IgD-negative memory B cell (primary cell): ENCODE measurements at regions not wholly inside any gene's neighbourhood (a gene's known extent, or its start where the extent isn't known, plus 50 kb on each side); places are given as distances from the start of the nearest gene placed in this dataset.
"Not testable (repeated sequence)": the region's sequence is repeated elsewhere in the genome, so short reads cannot be mapped to it uniquely, and the experiment has no call there.

Experiments used
- H3K27ac Mint-ChIP-seq, 3 donors: one replicate each; pipeline ENCODE4 v1.8.0; 2020 to 2022; ENCODE audit warnings: mild to moderate bottlenecking in 3 of 3, mixed read lengths in 3 of 3, moderate library complexity in 1 of 3
- H3K27me3 Mint-ChIP-seq: one replicate; pipeline ENCODE4 v1.8.0; 2021; ENCODE audit warnings: mixed read lengths
- H3K36me3 Mint-ChIP-seq: one replicate; pipeline ENCODE4 v1.8.0; 2020; ENCODE audit warnings: mild to moderate bottlenecking, mixed read lengths
- H3K4me1 Mint-ChIP-seq, 3 donors: one replicate each; pipeline ENCODE4 v1.8.0; 2020 to 2022; ENCODE audit warnings: mixed read lengths in 3 of 3, mild to moderate bottlenecking in 1 of 3
- H3K4me3 Mint-ChIP-seq, 4 donors: one replicate each; pipeline ENCODE4 v1.8.0; 2020 to 2022; ENCODE audit warnings: mild to moderate bottlenecking in 4 of 4, mixed read lengths in 4 of 4, moderate library complexity in 3 of 4
- H3K9me3 Mint-ChIP-seq, 3 donors: one replicate each; pipeline ENCODE4 v1.8.0; 2020 to 2021; ENCODE audit warnings: mixed read lengths in 3 of 3, mild to moderate bottlenecking in 1 of 3

DNA sequence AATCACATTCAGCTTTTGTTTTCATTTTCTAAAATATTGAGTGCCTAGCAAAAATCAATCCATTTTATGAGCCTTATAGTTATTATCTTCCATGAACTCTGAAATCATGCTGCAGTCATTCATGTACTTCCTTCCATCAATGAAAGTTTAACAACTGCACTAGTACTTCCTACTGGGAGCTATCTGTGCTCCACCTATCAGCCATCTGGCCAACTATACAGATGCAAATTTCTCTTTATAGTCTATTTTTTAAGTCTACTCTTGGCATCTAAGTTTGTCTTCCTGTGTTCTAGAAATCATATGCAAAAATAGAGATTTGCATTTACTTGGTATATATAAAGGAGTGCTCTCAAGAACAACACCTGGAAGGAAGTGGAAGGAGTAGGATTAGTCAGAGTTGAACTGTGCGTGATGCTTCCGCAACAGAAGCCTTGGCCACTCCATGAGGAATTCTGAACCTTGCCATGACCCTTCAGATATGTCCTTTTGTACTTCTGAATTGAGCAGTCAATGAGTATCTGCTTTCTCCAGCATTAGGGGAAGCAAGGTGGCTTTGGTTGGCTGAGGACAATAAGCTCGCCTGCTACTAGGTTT is 403.2 kb upstream of the ADAMTS5 start:
- Mint-ChIP-seq H3K27ac (no peak overlapping the region), H3K4me1 (no peaks in the 10 kb centered on the region), H3K9me3 (peaks cover 3 to 6% (median 6%) of the 10 kb centered on the region in 3 donors), H3K4me3 (no peak overlapping the region), H3K27me3 (no peaks in the 10 kb centered on the region), H3K36me3 (no peaks in the 10 kb centered on the region)

DNA sequence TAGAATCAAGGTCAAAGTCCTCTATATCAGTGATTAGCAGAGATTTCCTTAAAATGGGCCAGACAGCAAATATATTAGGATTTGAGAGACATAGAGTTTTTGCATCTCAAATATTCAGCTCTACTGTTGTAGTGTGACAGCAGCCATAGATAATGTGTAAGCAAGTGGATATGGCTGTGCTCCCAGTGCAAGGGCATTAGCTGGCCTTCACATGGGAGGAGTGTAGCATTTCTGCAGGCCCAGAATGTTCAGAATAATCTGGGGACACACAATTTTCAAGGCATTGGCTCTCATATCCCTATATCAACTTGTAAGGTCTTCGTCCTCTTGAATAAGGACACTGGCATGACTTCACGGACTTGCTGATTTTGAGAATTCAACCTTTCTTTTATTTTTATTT is 402.3 kb upstream of the ADAMTS5 start:
- H3K4me1 Mint-ChIP-seq, result no peaks in the 10 kb centered on the region

DNA sequence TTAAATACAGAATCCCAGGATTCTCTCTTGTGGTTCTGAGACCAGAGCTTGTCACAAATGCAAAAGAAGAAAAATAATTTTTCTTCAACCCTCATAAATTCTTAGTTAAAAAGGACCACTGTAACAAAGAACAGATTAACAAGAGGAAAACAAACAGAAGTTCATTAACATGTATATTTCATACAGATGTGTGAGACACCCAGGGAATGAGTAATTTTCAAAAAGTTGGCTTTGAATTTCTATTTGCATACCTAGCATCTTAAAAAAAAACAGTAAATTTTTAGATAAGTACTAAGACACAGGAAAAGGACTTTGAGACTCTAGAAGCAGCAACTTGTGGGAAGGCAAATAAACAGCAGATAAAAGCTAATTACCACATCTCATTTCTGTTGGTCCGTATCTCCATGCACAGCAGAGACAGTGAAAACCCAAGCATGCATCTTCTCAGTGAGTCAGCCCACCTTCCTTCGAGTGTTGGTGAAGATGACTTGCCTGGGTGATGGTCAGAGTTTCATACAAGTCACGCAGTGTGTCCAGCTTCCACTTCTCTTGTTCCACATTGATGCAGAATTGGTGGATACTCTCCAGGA is 399.9 kb upstream of the ADAMTS5 start:
- peaks cover 0 to 6% (median 3%) of the 10 kb centered on the region in 3 donors for H3K9me3 Mint-ChIP-seq
- no peaks in the 10 kb centered on the region for H3K27me3 Mint-ChIP-seq
- no peak overlapping the region for H3K27ac Mint-ChIP-seq
- H3K4me3 Mint-ChIP-seq, result no peak overlapping the region
- H3K36me3 Mint-ChIP-seq, result no peaks in the 10 kb centered on the region
- no peaks in the 10 kb centered on the region for H3K4me1 Mint-ChIP-seq

More for the DNA sequence above, 402.3 kb upstream of the ADAMTS5 start:
- H3K27me3 Mint-ChIP-seq, result no peaks in the 10 kb centered on the region
- H3K36me3 Mint-ChIP-seq, result no peaks in the 10 kb centered on the region
- no peak overlapping the region for H3K4me3 Mint-ChIP-seq
- peaks cover 3 to 6% (median 6%) of the 10 kb centered on the region in 3 donors for H3K9me3 Mint-ChIP-seq
- H3K27ac Mint-ChIP-seq, result no peak overlapping the region

DNA sequence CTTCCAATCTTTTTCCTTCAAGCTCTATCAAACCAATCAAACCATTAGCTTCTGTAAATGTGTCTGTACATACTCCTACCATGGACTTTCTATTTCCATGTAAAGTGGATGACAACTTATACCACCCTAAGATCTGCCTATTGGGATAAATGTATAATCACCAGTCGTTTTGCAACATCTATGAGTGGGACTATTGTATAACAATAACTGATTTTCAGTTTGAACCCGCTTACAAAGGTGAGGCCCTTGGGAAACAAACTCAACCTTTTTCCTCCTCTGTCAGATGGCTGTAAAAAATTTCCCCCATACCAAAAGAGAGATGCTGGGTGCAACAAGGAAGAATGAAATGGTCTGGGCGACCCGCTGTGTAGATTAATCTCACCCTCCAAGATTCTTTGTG is 399.1 kb upstream of the ADAMTS5 start:
- Mint-ChIP-seq H3K4me1 (no peaks in the 10 kb centered on the region), H3K27me3 (no peaks in the 10 kb centered on the region), H3K4me3 (no peak overlapping the region), H3K36me3 (no peaks in the 10 kb centered on the region), H3K27ac (no peak overlapping the region), H3K9me3 (peaks cover 0 to 6% (median 3%) of the 10 kb centered on the region in 3 donors)

DNA sequence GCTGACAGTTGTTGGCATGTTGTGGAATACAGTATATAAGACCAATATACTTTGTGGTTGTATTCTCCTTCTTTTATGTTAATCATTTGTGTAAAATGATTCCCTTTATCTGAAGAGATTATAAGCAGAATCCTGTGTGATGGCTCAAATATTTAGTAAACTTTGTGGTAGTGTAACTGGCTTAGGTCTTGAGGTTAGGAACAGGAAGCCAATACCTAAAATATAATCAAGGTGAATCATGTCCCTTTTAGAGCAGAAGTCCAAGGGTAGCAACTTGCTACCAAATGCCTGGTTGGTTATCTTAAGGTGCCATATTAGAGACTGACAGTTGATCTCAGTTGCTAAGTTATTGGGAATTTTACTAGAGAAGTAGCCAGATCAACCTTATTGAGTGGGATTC is 398.5 kb upstream of the ADAMTS5 start:
- H3K4me1 Mint-ChIP-seq, result no peaks in the 10 kb centered on the region
- no peaks in the 10 kb centered on the region for H3K27me3 Mint-ChIP-seq
- no peak overlapping the region for H3K4me3 Mint-ChIP-seq
- no peaks in the 10 kb centered on the region for H3K36me3 Mint-ChIP-seq
- peaks cover 0 to 6% (median 3%) of the 10 kb centered on the region in 3 donors for H3K9me3 Mint-ChIP-seq
- no peak overlapping the region for H3K27ac Mint-ChIP-seq

DNA sequence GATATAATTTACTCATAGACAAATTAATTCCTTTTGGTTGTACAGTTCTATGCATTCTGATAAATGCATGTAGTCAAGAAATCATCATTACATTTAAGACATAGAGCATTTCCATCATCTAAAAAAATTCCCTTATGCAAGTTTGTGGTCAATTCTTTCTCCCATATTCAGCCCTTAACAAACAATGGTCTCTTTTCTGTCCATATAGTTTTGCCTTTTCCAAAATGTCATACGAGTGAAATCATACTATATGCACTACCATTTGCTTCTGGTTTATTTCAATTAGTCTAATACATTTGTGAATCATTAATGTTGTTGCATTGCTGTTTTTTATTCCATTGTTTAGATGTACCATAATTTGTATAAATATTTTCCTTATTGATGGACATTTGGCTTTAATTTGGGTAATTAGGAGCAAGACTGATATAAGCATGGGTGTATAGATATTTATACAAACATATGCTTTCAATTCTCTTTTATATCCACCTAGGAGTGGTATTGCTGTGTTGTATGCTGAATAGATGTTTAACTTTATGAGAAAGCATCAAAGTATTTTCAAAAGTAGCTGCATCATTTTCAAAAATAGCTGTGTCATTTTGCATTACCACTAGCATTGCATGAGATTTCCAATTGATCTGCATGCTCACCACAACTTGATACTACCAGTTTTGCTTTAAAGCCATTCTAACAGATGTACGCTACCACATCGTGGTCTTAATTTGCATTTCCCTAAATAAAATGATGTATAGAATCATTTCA is 397.0 kb upstream of the ADAMTS5 start:
- no peaks in the 10 kb centered on the region for H3K27me3 Mint-ChIP-seq
- H3K9me3 Mint-ChIP-seq, result peaks cover 0 to 6% (median 3%) of the 10 kb centered on the region in 3 donors
- H3K4me3 Mint-ChIP-seq, result no peak overlapping the region
- no peaks in the 10 kb centered on the region for H3K36me3 Mint-ChIP-seq
- H3K4me1 Mint-ChIP-seq, result no peaks in the 10 kb centered on the region
- no peak overlapping the region for H3K27ac Mint-ChIP-seq

DNA sequence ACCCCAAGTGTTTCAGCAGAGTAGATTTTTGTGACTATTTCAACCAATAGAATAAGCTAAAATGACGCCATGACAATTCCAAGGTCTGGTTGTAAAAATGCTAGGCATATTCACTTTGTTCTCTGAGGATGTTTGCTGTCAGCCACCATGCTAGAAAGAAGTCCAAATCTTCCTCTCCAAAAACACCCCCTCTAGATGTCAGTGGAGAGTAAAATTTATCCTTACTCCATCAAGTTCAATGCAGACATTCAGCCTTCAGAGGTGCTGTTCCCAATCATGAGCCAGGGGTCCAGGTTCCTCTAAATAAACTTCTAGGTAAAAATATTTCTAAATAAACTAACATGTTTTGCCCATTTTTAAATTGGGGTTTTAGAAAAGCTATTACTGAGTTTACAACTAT is 395.4 kb upstream of the ADAMTS5 start:
- no peak overlapping the region for H3K4me3 Mint-ChIP-seq
- peaks cover 0 to 4% (median 2%) of the 10 kb centered on the region in 3 donors for H3K9me3 Mint-ChIP-seq
- no peaks in the 10 kb centered on the region for H3K4me1 Mint-ChIP-seq
- H3K27ac Mint-ChIP-seq, result no peak overlapping the region
- H3K36me3 Mint-ChIP-seq, result no peaks in the 10 kb centered on the region
- no peaks in the 10 kb centered on the region for H3K27me3 Mint-ChIP-seq

DNA sequence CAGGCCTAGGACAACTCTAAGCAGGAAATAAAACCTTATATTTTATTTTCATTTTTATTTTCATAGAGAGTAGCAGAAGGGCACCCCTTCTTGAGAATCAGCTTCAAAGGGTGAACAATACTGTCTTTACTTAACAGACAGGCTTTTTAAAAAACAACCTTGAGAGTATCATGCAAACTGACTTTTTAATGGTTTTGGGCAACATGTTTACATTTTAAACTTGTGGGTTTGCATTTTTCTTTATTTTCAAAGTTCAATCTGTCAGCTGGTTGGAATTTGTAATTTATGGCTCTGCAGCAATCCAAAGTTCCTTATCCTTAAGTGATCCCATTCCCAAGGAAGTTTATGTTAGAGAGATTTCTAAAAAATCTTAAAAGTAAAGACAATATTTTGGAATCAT is 392.3 kb upstream of the ADAMTS5 start:
- H3K9me3 Mint-ChIP-seq, result peaks cover 2 to 5% (median 3%) of the 10 kb centered on the region in 3 donors

DNA sequence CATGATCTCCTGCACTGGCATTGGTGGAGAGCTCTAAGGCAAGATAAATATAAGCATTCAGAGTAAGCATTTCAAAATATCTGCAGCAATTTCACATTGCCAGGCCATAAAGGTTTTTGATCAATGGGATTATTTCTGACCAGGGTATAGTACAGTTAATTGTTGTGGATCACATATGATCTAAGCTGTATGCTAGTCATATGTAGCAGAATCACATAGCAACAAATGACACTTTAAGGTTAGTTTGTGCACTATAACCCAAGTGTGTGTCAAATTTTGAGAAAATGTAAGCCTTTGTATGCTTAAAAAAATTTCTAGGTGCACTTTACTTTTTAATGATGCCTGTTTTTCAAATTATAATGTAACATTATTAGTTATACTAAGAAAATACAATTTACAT is 386.0 kb upstream of the ADAMTS5 start:
- Mint-ChIP-seq H3K4me3 (peak overlapping the region in 1 of 4 donors; percentile 54), H3K27ac (no peak overlapping the region), H3K27me3 (no peaks in the 10 kb centered on the region), H3K9me3 (peaks cover 3 to 7% (median 5%) of the 10 kb centered on the region in 3 donors), H3K36me3 (no peaks in the 10 kb centered on the region), H3K4me1 (no peaks in the 10 kb centered on the region)

More for the DNA sequence above, 392.3 kb upstream of the ADAMTS5 start:
- no peaks in the 10 kb centered on the region for H3K4me1 Mint-ChIP-seq
- no peak overlapping the region for H3K4me3 Mint-ChIP-seq
- H3K36me3 Mint-ChIP-seq, result no peaks in the 10 kb centered on the region
- H3K27me3 Mint-ChIP-seq, result no peaks in the 10 kb centered on the region
- no peak overlapping the region for H3K27ac Mint-ChIP-seq

DNA sequence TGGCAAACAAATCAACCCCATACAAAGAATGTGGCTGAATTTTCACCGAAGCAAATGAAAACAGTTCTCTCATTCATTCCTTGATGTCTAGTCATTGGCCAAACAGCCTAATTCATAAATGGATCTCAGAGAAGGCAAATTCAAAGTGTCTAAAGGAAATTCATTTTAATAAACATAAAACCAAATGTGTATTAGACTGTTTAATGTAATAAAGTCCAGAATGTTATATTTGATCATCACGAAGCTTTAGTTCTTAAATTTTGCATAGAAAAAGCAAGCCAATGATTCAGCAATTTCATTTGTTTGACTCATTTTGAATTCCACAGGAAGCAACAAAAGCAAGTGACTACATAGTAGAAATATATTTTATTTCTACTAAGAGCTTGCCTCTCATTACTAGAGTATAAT is 379.2 kb upstream of the ADAMTS5 start:
- H3K4me1 Mint-ChIP-seq, result no peaks in the 10 kb centered on the region
- H3K9me3 Mint-ChIP-seq, result peaks cover 0 to 8% (median 4%) of the 10 kb centered on the region in 3 donors

DNA sequence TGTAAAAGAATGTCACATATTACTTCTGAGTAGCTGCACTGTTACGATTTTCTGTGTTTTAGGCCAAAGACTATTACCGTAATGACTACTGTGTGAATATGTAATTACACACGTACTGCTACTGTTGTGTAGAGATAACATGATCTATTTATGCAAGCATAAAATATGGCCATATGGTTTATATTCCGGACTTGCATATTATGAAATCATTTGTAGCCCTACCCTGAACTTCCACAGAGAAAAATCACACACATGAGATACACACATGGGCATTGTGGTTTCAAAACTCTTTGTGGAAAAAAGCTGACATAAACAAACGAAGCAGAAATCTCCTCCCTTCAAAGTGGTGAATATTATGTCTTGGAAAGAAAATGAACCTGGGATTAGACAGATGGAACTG is 373.0 kb upstream of the ADAMTS5 start:
- H3K4me1 Mint-ChIP-seq, result no peaks in the 10 kb centered on the region
- H3K4me3 Mint-ChIP-seq, result no peak overlapping the region
- H3K27ac Mint-ChIP-seq, result no peak overlapping the region
- peaks cover 0 to 9% (median 0%) of the 10 kb centered on the region in 3 donors for H3K9me3 Mint-ChIP-seq
- no peaks in the 10 kb centered on the region for H3K36me3 Mint-ChIP-seq
- H3K27me3 Mint-ChIP-seq, result no peaks in the 10 kb centered on the region

More for the DNA sequence above, 379.2 kb upstream of the ADAMTS5 start:
- H3K36me3 Mint-ChIP-seq, result no peaks in the 10 kb centered on the region
- H3K27me3 Mint-ChIP-seq, result no peaks in the 10 kb centered on the region
- no peak overlapping the region for H3K27ac Mint-ChIP-seq
- no peak overlapping the region for H3K4me3 Mint-ChIP-seq

DNA sequence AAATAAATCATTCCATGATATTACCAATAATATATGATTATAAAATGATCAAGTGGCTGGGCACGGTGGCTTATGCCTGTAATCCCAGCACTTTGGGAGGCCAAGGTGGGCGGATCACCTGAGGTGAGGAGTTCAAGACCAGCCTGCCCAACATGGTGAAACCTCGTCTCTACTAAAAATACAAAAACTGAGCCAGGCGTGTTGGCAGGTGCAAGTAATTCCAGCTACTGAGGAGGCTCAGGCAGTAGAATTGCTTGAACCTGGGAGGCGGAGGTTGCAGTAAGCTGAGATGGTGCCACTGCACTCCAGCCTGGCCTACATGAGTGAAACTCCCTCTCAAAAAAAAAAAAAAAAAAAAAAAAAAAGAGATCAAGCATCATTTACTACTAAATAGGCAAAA is 371.1 kb upstream of the ADAMTS5 start:
- not testable (repeated sequence) for H3K4me1 Mint-ChIP-seq, H3K27me3 Mint-ChIP-seq, H3K4me3 Mint-ChIP-seq, H3K36me3 Mint-ChIP-seq, H3K27ac Mint-ChIP-seq, H3K9me3 Mint-ChIP-seq

DNA sequence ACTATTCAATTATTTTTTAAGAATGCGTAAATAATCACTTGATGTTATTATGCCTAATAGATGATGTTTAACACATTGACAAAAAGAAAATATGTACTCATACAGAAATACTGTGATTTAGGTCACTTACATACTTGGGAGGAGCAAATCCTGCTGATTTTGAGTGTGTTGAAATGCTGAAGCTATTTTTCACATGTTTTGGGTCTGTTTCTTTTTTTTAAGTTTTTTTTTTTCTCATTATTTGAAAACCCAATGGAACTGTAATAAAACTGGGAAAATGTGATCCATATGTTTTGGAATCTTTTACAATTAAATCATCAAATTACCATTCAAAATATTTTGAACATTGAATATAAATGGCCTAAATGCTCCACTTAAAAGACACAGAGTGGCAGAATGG is 366.2 kb upstream of the ADAMTS5 start:
- Mint-ChIP-seq H3K27me3 (no peaks in the 10 kb centered on the region), H3K4me3 (no peak overlapping the region), H3K4me1 (no peaks in the 10 kb centered on the region), H3K9me3 (peaks cover 0 to 6% (median 5%) of the 10 kb centered on the region in 3 donors), H3K27ac (no peak overlapping the region), H3K36me3 (no peaks in the 10 kb centered on the region)

DNA sequence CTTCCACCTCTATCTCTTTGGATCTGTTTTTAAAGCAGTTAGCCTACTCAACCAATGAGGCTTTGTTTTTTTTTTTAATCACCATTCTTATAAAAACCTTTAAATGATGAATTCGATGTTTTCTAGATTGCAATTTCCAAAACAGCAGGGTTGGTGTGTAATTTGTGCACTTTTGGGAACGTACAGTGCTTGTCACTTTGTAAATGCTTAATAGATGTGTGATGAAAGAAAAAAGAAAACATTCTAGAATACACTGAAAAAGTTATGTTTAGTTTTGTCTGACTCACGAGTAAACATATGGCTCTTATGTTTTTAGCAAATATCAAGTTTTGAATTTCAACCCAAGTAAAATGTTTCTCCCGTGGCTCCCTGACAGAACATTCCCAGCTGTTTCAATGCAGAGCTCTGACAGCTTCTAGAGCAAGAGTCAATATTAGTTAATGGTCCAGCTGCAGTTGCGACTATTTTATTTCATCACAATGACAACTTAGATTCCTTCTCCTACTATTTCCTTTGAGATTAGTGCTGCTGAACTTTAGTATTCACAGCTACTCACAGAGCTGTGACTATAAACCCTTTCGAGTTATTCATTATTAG is 362.5 kb upstream of the ADAMTS5 start:
- Mint-ChIP-seq H3K27ac (no peak overlapping the region), H3K36me3 (no peaks in the 10 kb centered on the region), H3K9me3 (peaks cover 2 to 5% (median 3%) of the 10 kb centered on the region in 3 donors), H3K4me1 (no peaks in the 10 kb centered on the region), H3K27me3 (no peaks in the 10 kb centered on the region), H3K4me3 (no peak overlapping the region)

DNA sequence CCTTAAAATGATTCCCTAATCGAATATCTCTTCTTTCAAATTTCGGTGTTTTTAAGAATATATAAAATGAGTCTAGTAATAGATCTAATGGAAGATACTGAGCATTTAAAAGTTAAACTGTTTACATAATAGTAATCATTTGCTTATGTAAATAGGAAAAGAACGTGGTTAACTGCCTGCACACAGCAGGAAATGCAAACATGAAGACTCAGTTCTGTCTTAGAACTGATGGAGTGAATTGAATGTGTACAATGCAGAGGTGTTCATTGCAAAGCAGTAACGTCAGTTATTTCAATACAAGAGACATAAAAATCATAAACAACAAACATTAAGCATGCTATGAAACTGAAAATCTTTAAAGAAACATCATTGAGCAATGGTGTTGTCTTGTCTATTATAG is 359.4 kb upstream of the ADAMTS5 start:
- Mint-ChIP-seq H3K9me3 (peaks cover 2 to 7% (median 5%) of the 10 kb centered on the region in 3 donors), H3K4me3 (no peak overlapping the region), H3K4me1 (no peaks in the 10 kb centered on the region), H3K27ac (no peak overlapping the region), H3K36me3 (no peaks in the 10 kb centered on the region), H3K27me3 (no peaks in the 10 kb centered on the region)
